NB4 (cell line): ENCODE measurements at regions not wholly inside any gene's neighbourhood (a gene's known extent, or its start where the extent isn't known, plus 50 kb on each side); places are given as distances from the start of the nearest gene placed in this dataset.

ENCODE experiments used
- POLR2A ChIP-seq: IDR thresholded peaks from 2 replicates; pipeline ENCODE4 v1.6.1; 2011; ENCODE audit warnings: mild to moderate bottlenecking; ENCODE audit not compliant: insufficient read length; ENCODE audit errors: extremely low read depth
- TF ChIP-seq, protein P1 (sequence below): IDR thresholded peaks from one replicate; pipeline ENCODE4 v1.5.1; 2012; ENCODE audit warnings: low read depth, low read length

DNA sequence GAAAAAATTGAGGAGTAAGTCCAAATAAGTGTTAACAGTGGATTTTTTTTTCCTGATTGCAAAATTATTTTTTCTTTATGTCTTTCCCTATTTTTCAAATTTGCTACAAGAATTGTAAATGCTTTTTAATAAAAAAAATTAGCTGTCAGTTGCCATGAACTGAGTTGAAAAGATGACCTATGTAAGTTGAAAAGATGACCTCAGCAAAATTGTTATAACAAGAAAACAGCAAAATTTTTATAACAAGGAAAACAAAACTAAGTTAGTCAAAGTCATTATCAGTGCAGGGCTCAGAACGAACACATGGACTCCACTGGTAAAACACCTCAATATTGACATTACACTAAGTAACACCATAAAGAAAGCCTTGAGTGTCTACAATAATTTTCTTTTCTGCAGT, 207.0 kb upstream of the HDDC2 start:
- TF ChIP-seq, protein P1, sequence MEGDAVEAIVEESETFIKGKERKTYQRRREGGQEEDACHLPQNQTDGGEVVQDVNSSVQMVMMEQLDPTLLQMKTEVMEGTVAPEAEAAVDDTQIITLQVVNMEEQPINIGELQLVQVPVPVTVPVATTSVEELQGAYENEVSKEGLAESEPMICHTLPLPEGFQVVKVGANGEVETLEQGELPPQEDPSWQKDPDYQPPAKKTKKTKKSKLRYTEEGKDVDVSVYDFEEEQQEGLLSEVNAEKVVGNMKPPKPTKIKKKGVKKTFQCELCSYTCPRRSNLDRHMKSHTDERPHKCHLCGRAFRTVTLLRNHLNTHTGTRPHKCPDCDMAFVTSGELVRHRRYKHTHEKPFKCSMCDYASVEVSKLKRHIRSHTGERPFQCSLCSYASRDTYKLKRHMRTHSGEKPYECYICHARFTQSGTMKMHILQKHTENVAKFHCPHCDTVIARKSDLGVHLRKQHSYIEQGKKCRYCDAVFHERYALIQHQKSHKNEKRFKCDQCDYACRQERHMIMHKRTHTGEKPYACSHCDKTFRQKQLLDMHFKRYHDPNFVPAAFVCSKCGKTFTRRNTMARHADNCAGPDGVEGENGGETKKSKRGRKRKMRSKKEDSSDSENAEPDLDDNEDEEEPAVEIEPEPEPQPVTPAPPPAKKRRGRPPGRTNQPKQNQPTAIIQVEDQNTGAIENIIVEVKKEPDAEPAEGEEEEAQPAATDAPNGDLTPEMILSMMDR = no peak
- no peak for TF ChIP-seq POLR2A
